Hepatocyte (in vitro differentiated cells): ENCODE measurements at regions not wholly inside any gene's neighbourhood (a gene's known extent, or its start where the extent isn't known, plus 50 kb on each side); places are given as distances from the start of the nearest gene placed in this dataset.

Experiments used
- EZH2 ChIP-seq: fragments of 200-600 bp; sonication (generic); IDR thresholded peaks from 2 replicates; pipeline ENCODE4 v1.6.1; 2016; ENCODE audit warnings: antibody characterized with exemption, mild to moderate bottlenecking, borderline replicate concordance
- TF ChIP-seq, protein P1 (sequence below): fragments of 200-600 bp; sonication (generic); IDR thresholded peaks from 2 replicates; pipeline ENCODE4 v1.5.1; 2016; ENCODE audit warnings: antibody characterized with exemption, mild to moderate bottlenecking; ENCODE audit not compliant: poor library complexity

DNA sequence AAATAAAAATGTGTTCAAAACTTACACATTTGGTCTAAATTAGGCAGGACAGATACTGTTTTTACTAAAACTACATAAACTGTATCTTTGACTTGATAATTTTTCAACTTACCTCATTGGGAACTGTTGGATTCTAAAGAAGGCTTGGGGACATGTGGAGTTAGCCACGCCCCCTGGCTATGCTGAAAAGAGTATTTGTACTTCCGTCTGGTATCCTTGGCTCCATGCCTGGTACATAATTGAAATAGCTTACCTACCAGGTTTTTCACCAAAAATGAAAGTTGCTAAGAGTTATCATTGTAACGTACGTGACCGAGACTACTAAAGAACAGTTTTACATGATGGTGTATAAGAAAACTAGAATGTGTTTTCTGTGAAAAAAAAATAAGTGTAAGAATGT, 604.8 kb upstream of the IGFBP3 start:
- TF ChIP-seq, protein P1, sequence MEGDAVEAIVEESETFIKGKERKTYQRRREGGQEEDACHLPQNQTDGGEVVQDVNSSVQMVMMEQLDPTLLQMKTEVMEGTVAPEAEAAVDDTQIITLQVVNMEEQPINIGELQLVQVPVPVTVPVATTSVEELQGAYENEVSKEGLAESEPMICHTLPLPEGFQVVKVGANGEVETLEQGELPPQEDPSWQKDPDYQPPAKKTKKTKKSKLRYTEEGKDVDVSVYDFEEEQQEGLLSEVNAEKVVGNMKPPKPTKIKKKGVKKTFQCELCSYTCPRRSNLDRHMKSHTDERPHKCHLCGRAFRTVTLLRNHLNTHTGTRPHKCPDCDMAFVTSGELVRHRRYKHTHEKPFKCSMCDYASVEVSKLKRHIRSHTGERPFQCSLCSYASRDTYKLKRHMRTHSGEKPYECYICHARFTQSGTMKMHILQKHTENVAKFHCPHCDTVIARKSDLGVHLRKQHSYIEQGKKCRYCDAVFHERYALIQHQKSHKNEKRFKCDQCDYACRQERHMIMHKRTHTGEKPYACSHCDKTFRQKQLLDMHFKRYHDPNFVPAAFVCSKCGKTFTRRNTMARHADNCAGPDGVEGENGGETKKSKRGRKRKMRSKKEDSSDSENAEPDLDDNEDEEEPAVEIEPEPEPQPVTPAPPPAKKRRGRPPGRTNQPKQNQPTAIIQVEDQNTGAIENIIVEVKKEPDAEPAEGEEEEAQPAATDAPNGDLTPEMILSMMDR: no peak
- no peak for TF ChIP-seq EZH2
